Non-pigmented ciliary epithelial cell (primary cell): ENCODE measurements at regions not wholly inside any gene's neighbourhood (a gene's known extent, or its start where the extent isn't known, plus 50 kb on each side); places are given as distances from the start of the nearest gene placed in this dataset.

Source experiments
- DNase-seq: peaks from one replicate; pipeline ENCODE4 v3.0.0-alpha.2; 2010; ENCODE audit warnings: low read depth

DNA sequence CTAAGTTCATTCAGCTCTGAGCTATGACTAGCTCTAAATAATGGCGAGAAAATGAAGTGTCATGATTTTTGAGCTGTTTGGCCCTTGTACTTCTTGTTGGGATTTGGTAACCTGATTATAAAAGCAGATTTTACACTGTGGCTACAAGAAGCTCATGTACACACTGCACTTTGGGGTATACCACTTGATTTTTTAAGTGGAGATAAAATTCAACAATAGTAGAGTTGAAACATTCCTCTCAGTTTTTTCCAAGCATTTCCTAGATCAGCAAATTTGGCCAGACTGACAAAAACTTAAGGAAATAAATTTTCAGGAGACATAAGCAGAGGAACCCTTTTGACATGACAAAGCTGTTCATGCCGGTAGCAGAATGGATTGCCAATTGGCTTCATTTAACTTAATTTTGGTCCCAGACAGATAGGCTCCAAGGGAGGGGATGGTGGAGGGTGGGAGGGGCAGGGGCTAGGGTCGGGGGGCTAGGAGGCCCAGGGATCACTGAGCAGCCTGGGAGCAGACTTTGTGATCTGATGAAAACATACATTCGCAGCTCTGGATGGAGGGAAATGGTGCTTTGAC lies 575.9 kb downstream of the METTL15 start:
- DNase-seq: no peak

- no peak for DNase-seq
These were observed 571.7 kb downstream of the METTL15 start for GRCh38 chr11:28679795-28680468.

DNA sequence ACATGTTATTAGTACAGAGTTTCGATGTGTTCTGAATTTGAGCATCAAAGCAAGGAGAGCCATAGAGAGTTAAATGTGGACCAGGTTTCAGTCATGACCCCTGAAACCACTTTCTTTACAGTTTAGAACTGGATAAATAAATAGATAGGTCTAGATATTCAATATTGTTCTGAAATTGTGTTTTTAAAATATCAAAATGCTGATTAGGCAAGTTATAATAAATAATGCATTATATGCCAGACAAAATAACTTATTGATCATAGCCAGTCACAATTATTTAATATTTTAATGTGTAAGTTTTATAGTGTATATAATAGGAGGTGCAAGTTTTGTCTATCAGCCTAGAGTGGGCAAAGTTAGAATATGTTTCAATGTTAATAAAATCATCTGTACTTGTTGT lies 569.5 kb downstream of the METTL15 start:
- no peak for DNase-seq

DNA sequence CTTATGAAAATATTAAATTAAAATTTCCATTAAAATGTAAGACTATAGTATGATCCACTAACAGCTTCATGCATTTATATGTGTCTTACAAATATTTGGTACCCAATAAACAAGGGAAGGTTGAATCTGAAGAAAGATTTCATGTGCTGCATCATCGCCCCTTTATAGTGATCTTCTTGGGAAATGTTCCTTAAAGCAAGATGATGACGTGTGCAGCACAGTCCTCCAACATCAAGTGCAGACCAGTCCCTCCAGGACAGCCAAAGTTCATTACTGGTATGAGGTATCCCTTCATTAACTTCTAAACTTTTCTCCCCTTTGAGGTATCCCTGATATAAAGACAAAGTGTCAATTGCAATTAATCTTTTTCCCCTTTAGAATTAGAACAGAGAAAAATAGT lies 567.0 kb downstream of the METTL15 start:
- no peak for DNase-seq

GRCh38 chr11:28674433-28675103 lies 566.4 kb downstream of the METTL15 start:
- DNase-seq: no peak

DNA sequence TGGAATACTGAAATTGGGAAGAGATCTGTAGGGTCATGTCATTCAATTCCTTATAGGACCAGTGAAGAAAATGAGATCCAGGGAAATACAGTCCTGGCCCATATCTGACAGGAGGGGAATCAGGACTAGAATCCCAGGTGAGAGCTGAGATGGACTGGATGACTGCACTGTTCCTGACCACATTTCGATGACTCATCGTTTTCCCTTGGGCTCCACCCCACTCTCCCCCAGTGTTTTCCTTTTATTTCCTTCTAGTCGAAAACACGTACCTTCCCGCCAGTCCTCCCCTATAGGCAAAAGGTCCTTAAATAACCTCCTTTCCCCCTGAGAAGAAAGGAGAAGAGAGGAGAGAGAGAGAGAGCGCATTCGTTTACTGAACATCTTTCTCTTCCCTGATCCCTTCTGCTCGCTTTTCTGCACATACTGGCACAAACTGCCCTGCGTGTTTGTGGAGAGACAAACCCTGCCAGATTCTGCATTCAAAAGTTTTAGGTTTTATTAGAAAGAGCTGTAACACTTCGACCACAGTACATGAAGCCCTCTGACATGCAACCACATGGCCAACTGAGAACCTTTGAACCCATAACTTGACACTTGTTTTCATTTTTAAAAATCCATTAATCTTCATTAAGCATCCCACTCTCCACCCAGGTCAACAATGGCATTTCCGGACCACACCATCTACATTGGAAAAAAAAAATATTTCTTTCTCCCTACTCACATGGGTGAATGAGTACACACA lies 565.7 kb downstream of the METTL15 start:
- no peak for DNase-seq

- DNase-seq: no peak
These were observed 563.1 kb downstream of the METTL15 start for GRCh38 chr11:28671274-28671673.

- DNase-seq: no peak
These were observed 558.4 kb downstream of the METTL15 start for GRCh38 chr11:28666632-28667031.

DNA sequence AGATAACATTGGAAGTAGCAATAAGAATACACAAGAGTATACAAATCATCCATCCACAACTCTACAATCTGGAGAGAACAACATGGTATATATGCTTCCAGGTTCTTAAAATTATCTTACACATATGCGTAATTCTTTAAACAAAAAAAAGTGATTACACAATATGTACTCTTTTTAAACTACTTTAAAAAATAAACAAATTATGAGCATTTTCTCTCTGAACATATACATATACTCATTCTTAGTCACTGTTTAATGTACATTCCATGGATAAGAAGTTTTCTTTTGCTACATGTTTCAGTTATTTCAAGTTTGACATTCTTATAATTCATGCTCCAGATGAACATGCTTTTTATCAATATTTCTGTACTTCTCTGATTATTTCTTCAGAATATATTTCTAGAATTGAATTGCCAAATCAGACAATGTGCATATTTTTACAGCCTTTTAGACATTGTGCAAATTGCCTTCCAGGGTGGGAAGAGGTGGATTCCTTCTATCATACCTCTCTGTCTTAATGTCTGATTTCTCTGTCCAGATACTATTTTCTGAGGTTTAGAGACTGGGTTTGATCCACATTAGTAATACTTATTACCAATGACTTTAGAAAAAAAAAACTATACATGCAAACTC lies 551.6 kb downstream of the METTL15 start:
- DNase-seq: no peak

DNA sequence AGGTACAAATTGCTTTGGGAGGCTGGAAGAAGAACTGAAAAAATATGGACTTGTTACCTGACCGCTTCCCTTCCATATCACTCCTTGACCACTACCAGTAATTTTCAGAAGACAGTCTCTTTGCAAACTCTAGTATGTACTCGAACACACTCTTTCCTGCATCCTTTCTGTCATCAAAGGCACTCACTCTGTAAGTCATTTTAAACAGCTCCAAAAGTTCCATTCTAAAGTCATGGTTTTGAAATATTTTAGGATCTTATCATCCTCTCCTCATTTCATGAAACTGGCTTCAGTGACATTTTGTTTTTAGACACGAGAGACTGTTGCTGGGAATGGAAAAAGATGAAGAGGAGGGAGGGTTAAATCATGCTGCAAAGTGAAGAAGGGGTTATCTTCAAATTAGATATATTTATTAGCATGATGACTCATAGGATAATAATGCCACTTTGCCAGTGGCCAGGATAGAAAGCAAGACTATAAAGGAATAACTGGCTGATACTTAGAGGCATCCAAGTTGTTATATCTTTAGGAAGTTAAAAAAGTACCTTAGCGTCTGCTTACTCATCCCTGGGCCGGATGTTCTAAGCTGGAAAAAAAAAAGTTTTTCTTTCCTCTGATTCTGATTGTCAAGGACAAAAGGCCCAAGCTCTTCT lies 549.3 kb downstream of the METTL15 start:
- DNase-seq: no peak

- no peak for DNase-seq
These were observed 546.0 kb downstream of the METTL15 start for GRCh38 chr11:28654191-28654590.

DNA sequence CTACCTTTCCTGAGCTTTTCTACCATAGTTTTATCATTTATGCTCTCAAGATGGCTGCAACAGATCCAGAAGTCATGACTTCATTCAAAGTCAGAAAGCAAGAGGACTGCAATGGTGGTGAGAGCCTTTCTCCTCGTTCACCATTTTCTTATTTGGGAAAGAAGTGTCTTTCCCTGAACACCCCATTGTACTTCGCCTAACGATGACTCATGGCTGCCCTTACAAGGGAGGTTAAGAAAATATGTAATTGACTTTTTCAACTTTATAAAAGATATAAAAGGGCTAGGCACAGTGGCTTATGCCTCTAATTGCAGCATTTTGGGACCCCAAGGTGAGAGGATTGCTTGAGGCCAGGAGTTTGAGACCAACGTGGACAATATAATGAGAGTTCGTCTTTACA lies 541.7 kb downstream of the METTL15 start:
- no peak for DNase-seq

DNA sequence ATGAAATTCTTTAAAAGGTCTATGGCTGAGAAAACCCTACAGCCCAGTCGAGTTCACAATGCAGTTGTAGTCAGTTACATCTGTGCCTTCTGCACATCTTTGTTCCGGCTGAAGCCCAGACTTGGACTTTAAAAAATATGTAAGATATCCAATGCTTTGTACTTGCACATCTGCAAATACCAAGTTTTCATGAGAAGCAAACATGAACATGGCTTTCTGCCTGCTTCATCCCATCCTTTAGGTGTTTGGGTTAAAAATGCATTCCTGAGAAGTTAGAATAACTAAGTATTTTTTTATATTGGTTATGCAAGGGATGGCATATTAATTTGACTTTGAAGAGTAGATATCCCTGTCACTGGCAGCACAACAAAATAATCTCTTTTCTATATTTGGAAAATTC lies 528.4 kb downstream of the METTL15 start:
- no peak for DNase-seq

GRCh38 chr11:28636033-28636432 lies 527.8 kb downstream of the METTL15 start:
- DNase-seq: no peak

DNA sequence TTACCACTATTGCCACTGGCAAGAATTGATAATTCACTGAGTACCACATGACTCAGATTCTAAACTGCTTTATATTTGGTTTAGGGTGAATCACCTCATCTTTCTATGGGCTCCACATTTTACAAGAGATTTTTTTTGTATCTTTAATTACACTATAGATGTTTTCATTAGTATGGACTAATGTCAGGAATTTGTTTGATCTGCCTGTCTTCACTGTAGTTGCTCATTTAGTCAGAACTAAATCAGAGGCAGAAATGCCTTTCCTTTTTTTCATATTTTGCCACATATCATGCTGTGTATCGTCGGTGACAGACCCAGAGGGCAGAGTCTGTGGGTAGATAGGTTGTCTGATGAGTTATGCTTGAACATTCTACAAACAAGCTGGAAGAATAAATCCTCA lies 524.1 kb downstream of the METTL15 start:
- DNase-seq: no peak

DNA sequence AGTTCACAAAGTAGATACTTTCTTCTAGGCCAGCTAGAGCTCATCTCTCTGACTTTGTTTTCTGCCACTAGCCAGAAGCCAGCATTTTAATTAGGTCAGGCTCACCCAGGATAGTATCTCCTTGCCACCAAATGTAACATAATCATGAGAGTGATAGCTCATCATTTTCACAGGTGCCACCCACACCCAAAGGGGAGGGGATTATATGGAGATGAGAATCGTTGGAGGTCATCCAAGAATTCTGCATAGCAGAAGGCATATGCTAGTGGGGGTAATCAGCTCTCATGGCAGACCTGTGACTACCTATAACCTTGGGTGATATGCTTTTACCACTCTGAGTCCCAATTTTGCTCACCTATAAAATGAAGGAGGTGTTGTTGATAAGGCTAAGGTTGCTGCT lies 523.0 kb downstream of the METTL15 start:
- DNase-seq: no peak

- DNase-seq: no peak
These were observed 521.0 kb downstream of the METTL15 start for GRCh38 chr11:28629235-28629634.

DNA sequence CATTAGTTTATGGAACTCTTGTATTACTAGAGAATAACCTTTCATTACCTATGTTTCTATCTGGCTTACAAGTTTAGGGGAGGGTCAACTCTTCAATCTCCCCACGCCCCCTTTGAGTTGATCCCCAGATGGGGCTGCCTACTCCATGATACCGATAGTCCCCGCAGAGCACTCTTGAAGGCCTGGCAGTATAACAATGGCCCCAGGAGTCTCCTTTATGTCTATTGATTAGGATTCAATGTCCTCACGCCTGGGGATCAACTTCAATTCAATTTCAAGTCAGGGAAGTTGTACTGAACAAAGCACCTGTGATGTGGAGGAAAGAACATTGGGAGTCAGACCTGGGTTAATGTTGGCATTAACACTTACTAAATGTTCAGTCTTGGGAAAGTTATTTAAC lies 520.2 kb downstream of the METTL15 start:
- no peak for DNase-seq

- DNase-seq: no peak
These were observed 519.6 kb downstream of the METTL15 start for GRCh38 chr11:28627690-28628255.

DNA sequence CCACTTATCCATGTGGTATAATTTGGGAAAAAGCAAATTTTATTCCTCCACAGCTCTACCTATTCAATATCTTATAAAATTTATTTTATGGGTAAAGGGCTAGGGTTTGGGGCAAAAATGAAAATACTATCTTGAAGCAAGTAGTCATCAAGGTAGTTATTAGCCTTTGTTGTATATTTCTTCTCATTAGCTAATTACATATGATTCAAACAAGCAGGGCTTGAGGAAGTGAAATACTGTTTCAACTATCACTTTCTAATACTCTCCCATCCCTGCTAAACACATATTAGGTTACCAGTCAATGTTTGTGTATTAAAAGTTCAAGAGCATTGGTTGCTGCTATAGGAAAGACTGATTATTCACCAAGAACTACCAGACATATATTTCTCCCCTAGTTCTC lies 517.3 kb downstream of the METTL15 start:
- DNase-seq: no peak

GRCh38 chr11:28621753-28622152 lies 513.6 kb downstream of the METTL15 start:
- no peak for DNase-seq
